ENCODE measurements at regions not wholly inside any gene's neighbourhood (a gene's known extent, or its start where the extent isn't known, plus 50 kb on each side); places are given as distances from the start of the nearest gene placed in this dataset.

- TF ChIP-seq, protein P1, sequence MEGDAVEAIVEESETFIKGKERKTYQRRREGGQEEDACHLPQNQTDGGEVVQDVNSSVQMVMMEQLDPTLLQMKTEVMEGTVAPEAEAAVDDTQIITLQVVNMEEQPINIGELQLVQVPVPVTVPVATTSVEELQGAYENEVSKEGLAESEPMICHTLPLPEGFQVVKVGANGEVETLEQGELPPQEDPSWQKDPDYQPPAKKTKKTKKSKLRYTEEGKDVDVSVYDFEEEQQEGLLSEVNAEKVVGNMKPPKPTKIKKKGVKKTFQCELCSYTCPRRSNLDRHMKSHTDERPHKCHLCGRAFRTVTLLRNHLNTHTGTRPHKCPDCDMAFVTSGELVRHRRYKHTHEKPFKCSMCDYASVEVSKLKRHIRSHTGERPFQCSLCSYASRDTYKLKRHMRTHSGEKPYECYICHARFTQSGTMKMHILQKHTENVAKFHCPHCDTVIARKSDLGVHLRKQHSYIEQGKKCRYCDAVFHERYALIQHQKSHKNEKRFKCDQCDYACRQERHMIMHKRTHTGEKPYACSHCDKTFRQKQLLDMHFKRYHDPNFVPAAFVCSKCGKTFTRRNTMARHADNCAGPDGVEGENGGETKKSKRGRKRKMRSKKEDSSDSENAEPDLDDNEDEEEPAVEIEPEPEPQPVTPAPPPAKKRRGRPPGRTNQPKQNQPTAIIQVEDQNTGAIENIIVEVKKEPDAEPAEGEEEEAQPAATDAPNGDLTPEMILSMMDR (IDR thresholded peaks at IDR 0.05 in 4 of 5, conservative IDR thresholded peaks at IDR 0.05 in 1 of 5) = no peak
- no peak for TF ChIP-seq POLR2A (IDR thresholded peaks at IDR 0.05)
These were observed 120.7 kb downstream of the KCNF1 start for GRCh38 chr2:11032396-11032795.
